Suprapubic skin (tissue), 4 donors: ENCODE measurements at regions not wholly inside any gene's neighbourhood (a gene's known extent, or its start where the extent isn't known, plus 50 kb on each side); places are given as distances from the start of the nearest gene placed in this dataset.

ENCODE experiments used
- DNase-seq, 2 donors: peaks; one replicate each; pipeline ENCODE4 v3.0.0-alpha.2; 2019; ENCODE audit warnings: low spot score in 2 of 2
- H3K27ac ChIP-seq: fragments of 200-600 bp; sonication (generic); one replicate; pipeline ENCODE4 v1.5.1; 2019
- H3K27me3 ChIP-seq: fragments of 200-600 bp; sonication (generic); one replicate; pipeline ENCODE4 v1.5.1; 2019
- H3K36me3 ChIP-seq: fragments of 200-600 bp; sonication (generic); one replicate; pipeline ENCODE4 v1.5.1; 2019
- H3K4me1 ChIP-seq: fragments of 200-600 bp; sonication (generic); one replicate; pipeline ENCODE4 v1.5.1; 2019
- H3K4me3 ChIP-seq: fragments of 200-600 bp; sonication (generic); one replicate; pipeline ENCODE4 v1.5.1; 2019; ENCODE audit warnings: mild to moderate bottlenecking
- H3K9me3 ChIP-seq: fragments of 200-600 bp; sonication (generic); one replicate; pipeline ENCODE4 v1.5.1; 2019
- EP300 ChIP-seq: sonication (generic); formaldehyde crosslinking; IDR thresholded peaks from one replicate; pipeline ENCODE4 v1.6.1; 2017; ENCODE audit warnings: antibody characterized with exemption
- POLR2A ChIP-seq, 2 donors: fragments of 450-650 bp; IDR thresholded peaks; one replicate each; pipeline ENCODE4 v1.6.1; 2017; ENCODE audit warnings: antibody characterized with exemption in 2 of 2, mild to moderate bottlenecking in 2 of 2, moderate library complexity in 2 of 2
- POLR2AphosphoS5 ChIP-seq, 3 donors: sonication (generic); formaldehyde crosslinking; IDR thresholded peaks; one replicate each; pipeline ENCODE4 v1.6.1; 2017; ENCODE audit warnings: antibody characterized with exemption in 3 of 3
- WGBS: methylation state at CpG from one replicate; pipeline ENCODE4 v1.1.5; 2018; 5-methylcytosine and 5-hydroxymethylcytosine counted together
- TF ChIP-seq, protein P1 (sequence below), 2 donors: fragments of 200-600 bp in 1 of 2; fragments of 450-650 bp in 1 of 2; sonication (generic) in 1 of 2; IDR thresholded peaks; one replicate each; pipeline ENCODE4 v1.5.1; 2016 to 2019; ENCODE audit warnings: antibody characterized with exemption in 2 of 2, mild to moderate bottlenecking in 1 of 2, moderate library complexity in 1 of 2

- DNase-seq = no peak
Measured at GRCh38 chr20:24829649-24830370, 119.3 kb upstream of the CST7 start.

GRCh38 chr20:24830649-24831048 is 118.4 kb upstream of the CST7 start:
- WGBS = 97% methylated on average over 3 of the region's 3 CpGs
- no peak for TF ChIP-seq POLR2AphosphoS5 (IDR thresholded peaks at IDR 0.05)
- no peak for TF ChIP-seq EP300
- TF ChIP-seq POLR2A (IDR thresholded peaks at IDR 0.05) = no peak
- no peak overlapping the region for H3K27ac ChIP-seq
- no peaks in the 10 kb centered on the region for H3K36me3 ChIP-seq
- DNase-seq = no peak
- H3K27me3 ChIP-seq = no peaks in the 10 kb centered on the region
- no peaks in the 10 kb centered on the region for H3K9me3 ChIP-seq
- no peaks in the 10 kb centered on the region for H3K4me1 ChIP-seq
- no peak overlapping the region for H3K4me3 ChIP-seq

More at GRCh38 chr20:24829649-24830370, 119.3 kb upstream of the CST7 start:
- Histone ChIP-seq H3K27me3 (no peaks in the 10 kb centered on the region), H3K9me3 (no peaks in the 10 kb centered on the region), H3K27ac (no peak overlapping the region), H3K36me3 (no peaks in the 10 kb centered on the region), H3K4me1 (no peaks in the 10 kb centered on the region), H3K4me3 (no peak overlapping the region)
- 56% methylated on average over 4 of the region's 5 CpGs for WGBS
- TF ChIP-seq POLR2A (IDR thresholded peaks at IDR 0.05) (no peak), EP300 (no peak), POLR2AphosphoS5 (IDR thresholded peaks at IDR 0.05) (no peak)
- TF ChIP-seq, protein P1, sequence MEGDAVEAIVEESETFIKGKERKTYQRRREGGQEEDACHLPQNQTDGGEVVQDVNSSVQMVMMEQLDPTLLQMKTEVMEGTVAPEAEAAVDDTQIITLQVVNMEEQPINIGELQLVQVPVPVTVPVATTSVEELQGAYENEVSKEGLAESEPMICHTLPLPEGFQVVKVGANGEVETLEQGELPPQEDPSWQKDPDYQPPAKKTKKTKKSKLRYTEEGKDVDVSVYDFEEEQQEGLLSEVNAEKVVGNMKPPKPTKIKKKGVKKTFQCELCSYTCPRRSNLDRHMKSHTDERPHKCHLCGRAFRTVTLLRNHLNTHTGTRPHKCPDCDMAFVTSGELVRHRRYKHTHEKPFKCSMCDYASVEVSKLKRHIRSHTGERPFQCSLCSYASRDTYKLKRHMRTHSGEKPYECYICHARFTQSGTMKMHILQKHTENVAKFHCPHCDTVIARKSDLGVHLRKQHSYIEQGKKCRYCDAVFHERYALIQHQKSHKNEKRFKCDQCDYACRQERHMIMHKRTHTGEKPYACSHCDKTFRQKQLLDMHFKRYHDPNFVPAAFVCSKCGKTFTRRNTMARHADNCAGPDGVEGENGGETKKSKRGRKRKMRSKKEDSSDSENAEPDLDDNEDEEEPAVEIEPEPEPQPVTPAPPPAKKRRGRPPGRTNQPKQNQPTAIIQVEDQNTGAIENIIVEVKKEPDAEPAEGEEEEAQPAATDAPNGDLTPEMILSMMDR (IDR thresholded peaks at IDR 0.05) = no peak

GRCh38 chr20:24831232-24831631 is 117.8 kb upstream of the CST7 start:
- no peak overlapping the region for H3K27ac ChIP-seq
- DNase-seq = no peak
- TF ChIP-seq, protein P1 (IDR thresholded peaks at IDR 0.05) = no peak
- TF ChIP-seq EP300 (no peak), POLR2AphosphoS5 (IDR thresholded peaks at IDR 0.05) (no peak), POLR2A (IDR thresholded peaks at IDR 0.05) (no peak)
- 92% methylated on average over 1 of the region's 1 CpG for WGBS
- no peaks in the 10 kb centered on the region for H3K4me1 ChIP-seq
- H3K27me3 ChIP-seq = no peaks in the 10 kb centered on the region
- H3K9me3 ChIP-seq = no peaks in the 10 kb centered on the region
- no peaks in the 10 kb centered on the region for H3K36me3 ChIP-seq
- H3K4me3 ChIP-seq = no peak overlapping the region

- H3K4me3 ChIP-seq = no peak overlapping the region
- no peak for DNase-seq
- H3K27me3 ChIP-seq = no peaks in the 10 kb centered on the region
- no peaks in the 10 kb centered on the region for H3K9me3 ChIP-seq
- 94% methylated on average over 6 of the region's 6 CpGs for WGBS
- TF ChIP-seq EP300 (no peak), POLR2AphosphoS5 (IDR thresholded peaks at IDR 0.05) (no peak), POLR2A (IDR thresholded peaks at IDR 0.05) (no peak)
- TF ChIP-seq, protein P1 (IDR thresholded peaks at IDR 0.05) = no peak
- H3K4me1 ChIP-seq = no peaks in the 10 kb centered on the region
- H3K27ac ChIP-seq = no peak overlapping the region
- no peaks in the 10 kb centered on the region for H3K36me3 ChIP-seq
Measured at GRCh38 chr20:24832518-24832917, 116.6 kb upstream of the CST7 start.

- H3K27me3 ChIP-seq = no peaks in the 10 kb centered on the region
- no peak for TF ChIP-seq POLR2AphosphoS5 (IDR thresholded peaks at IDR 0.05)
- no peak for TF ChIP-seq EP300
- TF ChIP-seq, protein P1 (IDR thresholded peaks at IDR 0.05) = no peak
- no peak for TF ChIP-seq POLR2A (IDR thresholded peaks at IDR 0.05)
- no peaks in the 10 kb centered on the region for H3K9me3 ChIP-seq
- H3K4me1 ChIP-seq = no peaks in the 10 kb centered on the region
- H3K36me3 ChIP-seq = no peaks in the 10 kb centered on the region
- 76% methylated on average over 6 of the region's 6 CpGs for WGBS
- no peak for DNase-seq
- H3K4me3 ChIP-seq = no peak overlapping the region
- no peak overlapping the region for H3K27ac ChIP-seq
Measured at GRCh38 chr20:24833592-24833991, 115.5 kb upstream of the CST7 start.
